ENCODE measurements at regions not wholly inside any gene's neighbourhood (a gene's known extent, or its start where the extent isn't known, plus 50 kb on each side); places are given as distances from the start of the nearest gene placed in this dataset.

DNA sequence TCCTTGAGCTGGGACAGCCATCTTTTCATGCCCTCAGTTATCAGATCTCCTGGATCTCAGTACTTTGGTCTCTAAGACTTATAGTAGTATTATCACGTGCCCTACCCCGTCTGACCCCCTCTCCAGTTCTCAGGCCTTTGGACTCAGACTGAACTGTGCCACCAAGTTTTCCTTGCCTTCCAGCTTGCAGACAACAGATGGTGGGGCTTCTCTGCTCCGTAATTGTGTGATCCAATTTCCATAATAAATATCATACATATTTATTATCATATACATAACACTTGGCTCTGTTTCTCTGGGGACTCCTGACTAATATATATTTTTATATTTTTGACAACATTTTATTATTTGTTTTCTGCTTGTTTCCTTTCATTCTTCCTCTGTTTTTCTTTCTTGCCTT is 458.8 kb upstream of the SEMA6D start (continued):
- TF ChIP-seq, protein P1, sequence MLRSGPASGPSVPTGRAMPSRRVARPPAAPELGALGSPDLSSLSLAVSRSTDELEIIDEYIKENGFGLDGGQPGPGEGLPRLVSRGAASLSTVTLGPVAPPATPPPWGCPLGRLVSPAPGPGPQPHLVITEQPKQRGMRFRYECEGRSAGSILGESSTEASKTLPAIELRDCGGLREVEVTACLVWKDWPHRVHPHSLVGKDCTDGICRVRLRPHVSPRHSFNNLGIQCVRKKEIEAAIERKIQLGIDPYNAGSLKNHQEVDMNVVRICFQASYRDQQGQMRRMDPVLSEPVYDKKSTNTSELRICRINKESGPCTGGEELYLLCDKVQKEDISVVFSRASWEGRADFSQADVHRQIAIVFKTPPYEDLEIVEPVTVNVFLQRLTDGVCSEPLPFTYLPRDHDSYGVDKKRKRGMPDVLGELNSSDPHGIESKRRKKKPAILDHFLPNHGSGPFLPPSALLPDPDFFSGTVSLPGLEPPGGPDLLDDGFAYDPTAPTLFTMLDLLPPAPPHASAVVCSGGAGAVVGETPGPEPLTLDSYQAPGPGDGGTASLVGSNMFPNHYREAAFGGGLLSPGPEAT (IDR thresholded peaks at IDR 0.05; ENCODE audit: low read depth), result no peak
- TF ChIP-seq ZNF207 (IDR thresholded peaks at IDR 0.05; ENCODE audit: borderline replicate concordance), result no peak
- no peak for TF ChIP-seq BMI1 (IDR thresholded peaks at IDR 0.05; ENCODE audit: borderline replicate concordance)
- TF ChIP-seq RUNX3 (IDR thresholded peaks at IDR 0.05; ENCODE audit: low read length), result no peak
- TF ChIP-seq SPI1 (IDR thresholded peaks at IDR 0.05; ENCODE audit: borderline replicate concordance, insufficient read depth, low read depth, low read length), result no peak
- TF ChIP-seq CREB1 (IDR thresholded peaks at IDR 0.05; ENCODE audit: low read depth), result no peak

DNA sequence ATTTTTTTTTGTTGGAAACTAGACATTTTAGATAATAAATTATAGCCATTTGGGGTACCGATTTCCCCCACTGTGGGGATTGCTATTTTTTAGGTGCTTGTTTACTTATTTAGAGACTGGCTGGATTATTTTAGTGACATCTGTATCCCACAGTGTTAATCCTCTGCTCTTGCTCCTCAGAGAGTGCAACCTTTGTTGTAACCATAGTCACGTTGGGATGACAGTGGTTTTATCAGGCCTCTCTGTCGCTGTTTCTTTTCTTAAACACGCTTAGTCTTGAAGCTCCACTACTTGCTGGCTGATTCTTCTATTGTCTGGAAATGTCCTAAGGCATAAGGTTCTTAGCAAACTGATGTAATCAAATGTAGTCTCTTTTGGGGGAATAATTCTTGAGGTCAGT is 451.6 kb upstream of the SEMA6D start:
- ChIA-PET RAD21 (ENCODE audit: unreplicated experiment) (no interaction called here), CTCF (no interaction called here), POLR2A (no interaction called here), SMC1A (ENCODE audit: uncharacterized antibody, unreplicated experiment) (no interaction called here)
- WGBS (ENCODE audit: insufficient coverage, insufficient replicate concordance, low lambda C conversion rate, missing lambda C conversion rate), result 48% methylated on average over 4 of the region's 4 CpGs
- BruUV-seq (replicated peaks), result no TSS peak
- Histone ChIP-seq H3K9ac (ENCODE audit: control insufficient read depth, insufficient read depth, low read length) (no peak overlapping the region), H3K9me3 (replicated peaks; ENCODE audit: control insufficient read depth, insufficient read depth, low read length) (no peaks in the 10 kb centered on the region; the same call in 2 of the 3 replicates), H3K4me1 (ENCODE audit: control insufficient read depth, insufficient read depth, low read length) (no peaks in the 10 kb centered on the region), H3K36me3 (ENCODE audit: control insufficient read depth in 2 of 2, insufficient read depth in 2 of 2, low read length in 1 of 2) (no peaks in the 10 kb centered on the region), H3K4me2 (ENCODE audit: control insufficient read depth, insufficient read depth) (no peak overlapping the region), H3K27ac (ENCODE audit: control insufficient read depth, insufficient read depth) (no peak overlapping the region), H3K27me3 (replicated peaks in 1 of 2; ENCODE audit: control insufficient read depth in 2 of 2, insufficient read depth in 2 of 2, low read length in 1 of 2) (no peaks in the 10 kb centered on the region), H3K79me2 (ENCODE audit: control insufficient read depth, insufficient read depth, low read length) (no peaks in the 10 kb centered on the region), H4K20me1 (ENCODE audit: control insufficient read depth, insufficient read depth) (no peaks in the 10 kb centered on the region), H3K4me3 (no peak overlapping the region), H2AFZ (ENCODE audit: control insufficient read depth, low read depth, low read length) (no peak overlapping the region)
- intact Hi-C loops (cut with micrococcal nuclease; ENCODE audit: unreplicated experiment) (no loop called here), in situ Hi-C loops (cut with MboI) (no loop called here)
- DNase-seq (ENCODE audit: low read depth, low spot score), result no peak
- FAIRE-seq, result no peak
- ATAC-seq, result no peak
- TF ChIP-seq ZNF217 (IDR thresholded peaks at IDR 0.05) (no peak), IRF4 (IDR thresholded peaks at IDR 0.05; ENCODE audit: low read depth, low read length) (no peak), WRNIP1 (IDR thresholded peaks at IDR 0.05; ENCODE audit: borderline replicate concordance, low read depth, low read length) (no peak), NR2C1 (IDR thresholded peaks at IDR 0.05) (no peak), SIN3A (IDR thresholded peaks at IDR 0.05; ENCODE audit: low read depth, low read length) (no peak), RELA (IDR thresholded peaks at IDR 0.05; ENCODE audit: borderline replicate concordance, partially characterized antibody) (no peak), MXI1 (IDR thresholded peaks at IDR 0.05; ENCODE audit: low read depth, low read length) (no peak), SMARCA5 (IDR thresholded peaks at IDR 0.05) (no peak)
- TF ChIP-seq, protein P2, sequence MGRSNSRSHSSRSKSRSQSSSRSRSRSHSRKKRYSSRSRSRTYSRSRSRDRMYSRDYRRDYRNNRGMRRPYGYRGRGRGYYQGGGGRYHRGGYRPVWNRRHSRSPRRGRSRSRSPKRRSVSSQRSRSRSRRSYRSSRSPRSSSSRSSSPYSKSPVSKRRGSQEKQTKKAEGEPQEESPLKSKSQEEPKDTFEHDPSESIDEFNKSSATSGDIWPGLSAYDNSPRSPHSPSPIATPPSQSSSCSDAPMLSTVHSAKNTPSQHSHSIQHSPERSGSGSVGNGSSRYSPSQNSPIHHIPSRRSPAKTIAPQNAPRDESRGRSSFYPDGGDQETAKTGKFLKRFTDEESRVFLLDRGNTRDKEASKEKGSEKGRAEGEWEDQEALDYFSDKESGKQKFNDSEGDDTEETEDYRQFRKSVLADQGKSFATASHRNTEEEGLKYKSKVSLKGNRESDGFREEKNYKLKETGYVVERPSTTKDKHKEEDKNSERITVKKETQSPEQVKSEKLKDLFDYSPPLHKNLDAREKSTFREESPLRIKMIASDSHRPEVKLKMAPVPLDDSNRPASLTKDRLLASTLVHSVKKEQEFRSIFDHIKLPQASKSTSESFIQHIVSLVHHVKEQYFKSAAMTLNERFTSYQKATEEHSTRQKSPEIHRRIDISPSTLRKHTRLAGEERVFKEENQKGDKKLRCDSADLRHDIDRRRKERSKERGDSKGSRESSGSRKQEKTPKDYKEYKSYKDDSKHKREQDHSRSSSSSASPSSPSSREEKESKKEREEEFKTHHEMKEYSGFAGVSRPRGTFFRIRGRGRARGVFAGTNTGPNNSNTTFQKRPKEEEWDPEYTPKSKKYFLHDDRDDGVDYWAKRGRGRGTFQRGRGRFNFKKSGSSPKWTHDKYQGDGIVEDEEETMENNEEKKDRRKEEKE (IDR thresholded peaks at IDR 0.05), result no peak
- TF ChIP-seq, protein P3, sequence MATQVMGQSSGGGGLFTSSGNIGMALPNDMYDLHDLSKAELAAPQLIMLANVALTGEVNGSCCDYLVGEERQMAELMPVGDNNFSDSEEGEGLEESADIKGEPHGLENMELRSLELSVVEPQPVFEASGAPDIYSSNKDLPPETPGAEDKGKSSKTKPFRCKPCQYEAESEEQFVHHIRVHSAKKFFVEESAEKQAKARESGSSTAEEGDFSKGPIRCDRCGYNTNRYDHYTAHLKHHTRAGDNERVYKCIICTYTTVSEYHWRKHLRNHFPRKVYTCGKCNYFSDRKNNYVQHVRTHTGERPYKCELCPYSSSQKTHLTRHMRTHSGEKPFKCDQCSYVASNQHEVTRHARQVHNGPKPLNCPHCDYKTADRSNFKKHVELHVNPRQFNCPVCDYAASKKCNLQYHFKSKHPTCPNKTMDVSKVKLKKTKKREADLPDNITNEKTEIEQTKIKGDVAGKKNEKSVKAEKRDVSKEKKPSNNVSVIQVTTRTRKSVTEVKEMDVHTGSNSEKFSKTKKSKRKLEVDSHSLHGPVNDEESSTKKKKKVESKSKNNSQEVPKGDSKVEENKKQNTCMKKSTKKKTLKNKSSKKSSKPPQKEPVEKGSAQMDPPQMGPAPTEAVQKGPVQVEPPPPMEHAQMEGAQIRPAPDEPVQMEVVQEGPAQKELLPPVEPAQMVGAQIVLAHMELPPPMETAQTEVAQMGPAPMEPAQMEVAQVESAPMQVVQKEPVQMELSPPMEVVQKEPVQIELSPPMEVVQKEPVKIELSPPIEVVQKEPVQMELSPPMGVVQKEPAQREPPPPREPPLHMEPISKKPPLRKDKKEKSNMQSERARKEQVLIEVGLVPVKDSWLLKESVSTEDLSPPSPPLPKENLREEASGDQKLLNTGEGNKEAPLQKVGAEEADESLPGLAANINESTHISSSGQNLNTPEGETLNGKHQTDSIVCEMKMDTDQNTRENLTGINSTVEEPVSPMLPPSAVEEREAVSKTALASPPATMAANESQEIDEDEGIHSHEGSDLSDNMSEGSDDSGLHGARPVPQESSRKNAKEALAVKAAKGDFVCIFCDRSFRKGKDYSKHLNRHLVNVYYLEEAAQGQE (IDR thresholded peaks at IDR 0.05; ENCODE audit: low read depth, low read length), result no peak

All from GM12878 (cell line).